GM04504 (cell line): ENCODE measurements at regions not wholly inside any gene's neighbourhood (a gene's known extent, or its start where the extent isn't known, plus 50 kb on each side); places are given as distances from the start of the nearest gene placed in this dataset.

Experiments
- DNase-seq: peaks from one replicate; pipeline ENCODE4 v3.0.0-alpha.2; 2012; ENCODE audit warnings: low read depth

- DNase-seq: no peak
Measured at GRCh38 chr11:70930215-70930614, 322.2 kb downstream of the SHANK2 start.

- DNase-seq: no peak
Measured at GRCh38 chr11:70931430-70931829, 320.9 kb downstream of the SHANK2 start.

DNA sequence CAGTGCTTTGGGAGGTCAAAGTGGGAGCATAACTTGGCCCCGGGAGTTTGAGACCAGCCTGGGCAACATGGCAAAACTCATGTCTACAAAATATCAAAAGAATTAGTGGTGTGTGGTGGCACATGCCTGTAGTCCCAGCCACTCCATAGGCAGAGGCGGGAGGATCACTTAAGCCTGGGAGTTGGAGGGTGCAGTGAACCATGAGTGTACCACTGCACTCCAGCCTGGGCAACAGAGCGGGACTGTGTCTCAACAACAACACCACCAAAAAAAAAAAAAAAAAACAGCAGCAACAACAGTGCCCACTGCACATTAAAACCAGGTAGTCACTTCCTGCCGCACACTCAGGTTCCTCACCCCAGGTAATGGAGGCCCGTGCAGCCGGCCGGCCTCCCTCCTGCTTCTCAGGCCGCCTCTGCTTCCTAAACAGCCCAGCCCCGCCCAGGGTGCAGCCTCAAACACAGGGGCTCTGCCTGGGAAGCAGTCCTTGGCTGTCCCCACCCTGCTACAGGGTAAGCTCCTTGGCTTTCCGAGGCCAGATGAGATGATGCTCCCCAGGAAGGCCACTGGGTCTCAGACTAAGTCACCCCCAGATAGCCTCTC, 318.3 kb downstream of the SHANK2 start:
- DNase-seq: no peak

GRCh38 chr11:70935006-70935768, 317.2 kb downstream of the SHANK2 start:
- no peak for DNase-seq

GRCh38 chr11:70942593-70942992, 309.8 kb downstream of the SHANK2 start:
- no peak for DNase-seq

DNA sequence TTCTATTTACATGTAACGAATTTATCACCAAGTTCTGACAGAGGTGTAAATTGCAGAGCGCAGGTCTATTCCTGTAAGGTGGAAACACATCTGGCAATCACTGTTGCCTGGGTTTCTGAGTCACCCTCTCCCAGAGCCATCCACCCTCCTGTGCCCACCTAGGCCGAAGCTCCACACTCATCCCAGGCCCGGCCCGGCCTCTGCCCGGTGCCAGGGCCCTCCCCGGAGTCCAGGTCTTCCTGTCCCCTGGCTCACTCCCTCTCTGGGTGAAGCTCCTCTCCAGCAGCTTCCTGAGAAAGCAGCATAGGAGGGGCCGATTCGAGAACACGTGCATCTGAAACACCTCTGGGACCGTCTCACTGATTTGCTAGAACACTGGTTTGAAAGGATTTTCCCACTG, 308.2 kb downstream of the SHANK2 start:
- DNase-seq: no peak

GRCh38 chr11:70944636-70945035, 307.7 kb downstream of the SHANK2 start:
- no peak for DNase-seq

GRCh38 chr11:70948398-70948797, 304.0 kb downstream of the SHANK2 start:
- DNase-seq: no peak

- DNase-seq: no peak
Measured at GRCh38 chr11:70948855-70949531, 303.4 kb downstream of the SHANK2 start.

- DNase-seq: no peak
Measured at GRCh38 chr11:70951139-70951804, 301.1 kb downstream of the SHANK2 start.

DNA sequence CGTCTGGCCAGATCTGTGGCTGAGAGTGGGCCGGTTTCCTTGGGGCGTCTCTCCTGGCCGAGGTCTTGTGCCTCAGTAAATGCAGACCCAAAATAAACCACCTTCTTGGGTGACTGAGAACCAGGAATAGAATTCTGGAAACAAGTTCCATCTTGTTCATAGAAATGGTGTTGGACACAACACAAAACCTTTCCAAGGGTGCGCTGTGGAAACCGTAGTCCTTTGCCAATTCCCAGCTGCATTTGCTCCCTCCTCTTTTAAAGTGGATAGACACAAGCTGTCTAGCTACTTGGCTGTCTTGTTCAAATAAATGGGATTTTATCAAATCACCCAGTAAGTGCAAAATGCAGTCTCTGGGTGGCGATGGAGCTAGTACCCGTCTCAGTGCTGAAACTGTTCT, 300.2 kb downstream of the SHANK2 start:
- no peak for DNase-seq

GRCh38 chr11:70953720-70954119, 298.7 kb downstream of the SHANK2 start:
- no peak for DNase-seq

- no peak for DNase-seq
Measured at GRCh38 chr11:70954471-70954870, 297.9 kb downstream of the SHANK2 start.
